ENCODE measurements at regions not wholly inside any gene's neighbourhood (a gene's known extent, or its start where the extent isn't known, plus 50 kb on each side); places are given as distances from the start of the nearest gene placed in this dataset.

- H3K27ac Mint-ChIP-seq, result no peak overlapping the region
- no peaks in the 10 kb centered on the region for H3K9me3 Mint-ChIP-seq
- H3K36me3 Mint-ChIP-seq (ENCODE audit: low read depth), result no peaks in the 10 kb centered on the region
- no peak overlapping the region for H3K4me3 Mint-ChIP-seq
- peaks cover 14% of the 10 kb centered on the region for H3K27me3 Mint-ChIP-seq (ENCODE audit: low read depth)
- H3K4me1 Mint-ChIP-seq (ENCODE audit: low read depth), result no peaks in the 10 kb centered on the region
Observed at GRCh38 chr2:120555092-120555491, 180.6 kb upstream of the GLI2 start.

- H3K27ac Mint-ChIP-seq, result no peak overlapping the region
- H3K36me3 Mint-ChIP-seq (ENCODE audit: low read depth), result no peaks in the 10 kb centered on the region
- no peaks in the 10 kb centered on the region for H3K4me1 Mint-ChIP-seq (ENCODE audit: low read depth)
- no peaks in the 10 kb centered on the region for H3K9me3 Mint-ChIP-seq
- H3K4me3 Mint-ChIP-seq, result no peak overlapping the region
- H3K27me3 Mint-ChIP-seq (ENCODE audit: low read depth), result peaks cover 14% of the 10 kb centered on the region
Observed at GRCh38 chr2:120556911-120557310, 178.8 kb upstream of the GLI2 start.

- no peaks in the 10 kb centered on the region for H3K4me1 Mint-ChIP-seq (ENCODE audit: low read depth)
- H3K9me3 Mint-ChIP-seq, result no peaks in the 10 kb centered on the region
- peaks cover 4% of the 10 kb centered on the region for H3K27me3 Mint-ChIP-seq (ENCODE audit: low read depth)
- H3K27ac Mint-ChIP-seq, result no peak overlapping the region
- no peaks in the 10 kb centered on the region for H3K36me3 Mint-ChIP-seq (ENCODE audit: low read depth)
- H3K4me3 Mint-ChIP-seq, result no peak overlapping the region
Observed at GRCh38 chr2:120558847-120559246, 176.8 kb upstream of the GLI2 start.

GRCh38 chr2:120559401-120559800, 176.3 kb upstream of the GLI2 start:
- Mint-ChIP-seq H3K4me3 (no peak overlapping the region), H3K4me1 (ENCODE audit: low read depth) (no peaks in the 10 kb centered on the region), H3K27me3 (ENCODE audit: low read depth) (peaks cover 4% of the 10 kb centered on the region), H3K9me3 (no peaks in the 10 kb centered on the region), H3K27ac (no peak overlapping the region), H3K36me3 (ENCODE audit: low read depth) (no peaks in the 10 kb centered on the region)

GRCh38 chr2:120560330-120560729, 175.3 kb upstream of the GLI2 start:
- no peaks in the 10 kb centered on the region for H3K9me3 Mint-ChIP-seq
- H3K27ac Mint-ChIP-seq, result no peak overlapping the region
- H3K4me3 Mint-ChIP-seq, result no peak overlapping the region
- H3K27me3 Mint-ChIP-seq (ENCODE audit: low read depth), result no peaks in the 10 kb centered on the region
- no peaks in the 10 kb centered on the region for H3K36me3 Mint-ChIP-seq (ENCODE audit: low read depth)
- no peaks in the 10 kb centered on the region for H3K4me1 Mint-ChIP-seq (ENCODE audit: low read depth)

- no peaks in the 10 kb centered on the region for H3K27me3 Mint-ChIP-seq (ENCODE audit: low read depth)
- no peak overlapping the region for H3K27ac Mint-ChIP-seq
- no peaks in the 10 kb centered on the region for H3K9me3 Mint-ChIP-seq
- no peak overlapping the region for H3K4me3 Mint-ChIP-seq
- H3K36me3 Mint-ChIP-seq (ENCODE audit: low read depth), result no peaks in the 10 kb centered on the region
- no peaks in the 10 kb centered on the region for H3K4me1 Mint-ChIP-seq (ENCODE audit: low read depth)
Observed at GRCh38 chr2:120561379-120562035, 174.2 kb upstream of the GLI2 start.

- H3K4me3 Mint-ChIP-seq, result no peak overlapping the region
- no peaks in the 10 kb centered on the region for H3K27me3 Mint-ChIP-seq (ENCODE audit: low read depth)
Observed at GRCh38 chr2:120562218-120563005, 173.3 kb upstream of the GLI2 start.

GRCh38 chr2:120563616-120564015, 172.1 kb upstream of the GLI2 start:
- no peaks in the 10 kb centered on the region for H3K9me3 Mint-ChIP-seq
- H3K27me3 Mint-ChIP-seq (ENCODE audit: low read depth), result no peaks in the 10 kb centered on the region
- H3K4me3 Mint-ChIP-seq, result no peak overlapping the region
- H3K4me1 Mint-ChIP-seq (ENCODE audit: low read depth), result no peaks in the 10 kb centered on the region
- no peak overlapping the region for H3K27ac Mint-ChIP-seq
- no peaks in the 10 kb centered on the region for H3K36me3 Mint-ChIP-seq (ENCODE audit: low read depth)

More at GRCh38 chr2:120562218-120563005, 173.3 kb upstream of the GLI2 start:
- H3K9me3 Mint-ChIP-seq, result no peaks in the 10 kb centered on the region
- H3K4me1 Mint-ChIP-seq (ENCODE audit: low read depth), result no peaks in the 10 kb centered on the region
- H3K27ac Mint-ChIP-seq, result no peak overlapping the region
- no peaks in the 10 kb centered on the region for H3K36me3 Mint-ChIP-seq (ENCODE audit: low read depth)

- Mint-ChIP-seq H3K9me3 (no peaks in the 10 kb centered on the region), H3K27ac (no peak overlapping the region), H3K36me3 (ENCODE audit: low read depth) (no peaks in the 10 kb centered on the region), H3K4me3 (no peak overlapping the region), H3K4me1 (ENCODE audit: low read depth) (no peaks in the 10 kb centered on the region), H3K27me3 (ENCODE audit: low read depth) (no peaks in the 10 kb centered on the region)
Observed at GRCh38 chr2:120564213-120565094, 171.2 kb upstream of the GLI2 start.

GRCh38 chr2:120565095-120565460, 170.6 kb upstream of the GLI2 start:
- Mint-ChIP-seq H3K36me3 (ENCODE audit: low read depth) (no peaks in the 10 kb centered on the region), H3K4me1 (ENCODE audit: low read depth) (no peaks in the 10 kb centered on the region), H3K9me3 (no peaks in the 10 kb centered on the region), H3K27me3 (ENCODE audit: low read depth) (no peaks in the 10 kb centered on the region), H3K27ac (no peak overlapping the region), H3K4me3 (no peak overlapping the region)

GRCh38 chr2:120565929-120566328, 169.7 kb upstream of the GLI2 start:
- Mint-ChIP-seq H3K4me3 (no peak overlapping the region), H3K9me3 (no peaks in the 10 kb centered on the region), H3K4me1 (ENCODE audit: low read depth) (no peaks in the 10 kb centered on the region), H3K27ac (no peak overlapping the region), H3K27me3 (ENCODE audit: low read depth) (no peaks in the 10 kb centered on the region), H3K36me3 (ENCODE audit: low read depth) (no peaks in the 10 kb centered on the region)

- H3K36me3 Mint-ChIP-seq (ENCODE audit: low read depth), result no peaks in the 10 kb centered on the region
- H3K4me3 Mint-ChIP-seq, result no peak overlapping the region
- H3K27me3 Mint-ChIP-seq (ENCODE audit: low read depth), result no peaks in the 10 kb centered on the region
- H3K9me3 Mint-ChIP-seq, result no peaks in the 10 kb centered on the region
- no peak overlapping the region for H3K27ac Mint-ChIP-seq
- no peaks in the 10 kb centered on the region for H3K4me1 Mint-ChIP-seq (ENCODE audit: low read depth)
Observed at GRCh38 chr2:120566331-120567035, 169.2 kb upstream of the GLI2 start.

GRCh38 chr2:120567128-120567527, 168.5 kb upstream of the GLI2 start:
- Mint-ChIP-seq H3K27me3 (ENCODE audit: low read depth) (no peaks in the 10 kb centered on the region), H3K27ac (no peak overlapping the region), H3K4me1 (ENCODE audit: low read depth) (no peaks in the 10 kb centered on the region), H3K9me3 (no peaks in the 10 kb centered on the region), H3K36me3 (ENCODE audit: low read depth) (no peaks in the 10 kb centered on the region), H3K4me3 (no peak overlapping the region)
